ENCODE measurements at regions not wholly inside any gene's neighbourhood (a gene's known extent, or its start where the extent isn't known, plus 50 kb on each side); places are given as distances from the start of the nearest gene placed in this dataset.

DNA sequence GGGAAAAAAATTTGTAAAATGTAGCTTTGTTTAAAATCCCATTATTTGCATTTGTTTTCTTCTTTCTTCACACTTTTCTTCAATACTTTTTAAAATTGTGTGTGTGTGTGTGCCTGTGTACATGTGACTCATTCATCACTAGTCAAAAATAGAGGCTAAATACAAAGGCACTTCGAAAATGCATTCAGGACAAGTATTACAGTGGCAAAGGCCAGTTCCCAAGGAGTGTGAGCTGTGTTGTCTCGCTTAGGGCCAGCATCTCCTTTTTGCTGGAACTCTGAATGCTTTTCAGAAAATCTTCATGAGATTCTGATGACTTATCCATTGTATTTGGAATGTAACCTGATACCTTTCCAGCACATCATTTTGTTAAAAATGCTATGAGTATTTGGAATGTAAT is 288.5 kb upstream of the CNR1 start:
- TF ChIP-seq, protein P1, sequence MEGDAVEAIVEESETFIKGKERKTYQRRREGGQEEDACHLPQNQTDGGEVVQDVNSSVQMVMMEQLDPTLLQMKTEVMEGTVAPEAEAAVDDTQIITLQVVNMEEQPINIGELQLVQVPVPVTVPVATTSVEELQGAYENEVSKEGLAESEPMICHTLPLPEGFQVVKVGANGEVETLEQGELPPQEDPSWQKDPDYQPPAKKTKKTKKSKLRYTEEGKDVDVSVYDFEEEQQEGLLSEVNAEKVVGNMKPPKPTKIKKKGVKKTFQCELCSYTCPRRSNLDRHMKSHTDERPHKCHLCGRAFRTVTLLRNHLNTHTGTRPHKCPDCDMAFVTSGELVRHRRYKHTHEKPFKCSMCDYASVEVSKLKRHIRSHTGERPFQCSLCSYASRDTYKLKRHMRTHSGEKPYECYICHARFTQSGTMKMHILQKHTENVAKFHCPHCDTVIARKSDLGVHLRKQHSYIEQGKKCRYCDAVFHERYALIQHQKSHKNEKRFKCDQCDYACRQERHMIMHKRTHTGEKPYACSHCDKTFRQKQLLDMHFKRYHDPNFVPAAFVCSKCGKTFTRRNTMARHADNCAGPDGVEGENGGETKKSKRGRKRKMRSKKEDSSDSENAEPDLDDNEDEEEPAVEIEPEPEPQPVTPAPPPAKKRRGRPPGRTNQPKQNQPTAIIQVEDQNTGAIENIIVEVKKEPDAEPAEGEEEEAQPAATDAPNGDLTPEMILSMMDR (IDR thresholded peaks at IDR 0.05) = no peak
- no peak for TF ChIP-seq POLR2A (IDR thresholded peaks at IDR 0.05)

All from right lobe of liver (tissue), 4 donors.